Progenitor cell of endocrine pancreas (in vitro differentiated cells): ENCODE measurements at regions not wholly inside any gene's neighbourhood (a gene's known extent, or its start where the extent isn't known, plus 50 kb on each side); places are given as distances from the start of the nearest gene placed in this dataset.

Source experiments
- DNase-seq: peaks from one replicate; pipeline ENCODE4 v3.0.0; 2021; ENCODE audit warnings: low spot score; ENCODE audit not compliant: unreplicated experiment
- H3K27ac Mint-ChIP-seq: 2 replicates; pipeline ENCODE4 v1.8.0; 2021; ENCODE audit warnings: mild to moderate bottlenecking, moderate library complexity, mixed read lengths
- H3K27me3 Mint-ChIP-seq: 2 replicates; pipeline ENCODE4 v1.8.0; 2021; ENCODE audit warnings: mixed read lengths
- H3K36me3 Mint-ChIP-seq: 2 replicates; pipeline ENCODE4 v1.8.0; 2022; ENCODE audit warnings: mixed read lengths; ENCODE audit not compliant: insufficient read depth
- H3K4me1 Mint-ChIP-seq: 2 replicates; pipeline ENCODE4 v1.8.0; 2021; ENCODE audit warnings: low read depth, mixed read lengths
- H3K4me3 Mint-ChIP-seq: 2 replicates; pipeline ENCODE4 v1.8.0; 2021; ENCODE audit warnings: low read depth, mild to moderate bottlenecking, moderate library complexity, mixed read lengths
- H3K9me3 Mint-ChIP-seq: 2 replicates; pipeline ENCODE4 v1.8.0; 2021; ENCODE audit warnings: low read depth, mixed read lengths
- CTCF ChIP-seq: fragments of 200-600 bp; sonication (generic); IDR thresholded peaks from one replicate; pipeline ENCODE4 v1.5.0; 2021; ENCODE audit warnings: antibody characterized with exemption, mild to moderate bottlenecking; ENCODE audit not compliant: unreplicated experiment

GRCh38 chr1:221405146-221405545, 336.7 kb downstream of the DUSP10 start:
- Mint-ChIP-seq H3K4me1 (no peaks in the 10 kb centered on the region), H3K27ac (no peak overlapping the region), H3K9me3 (peaks cover 16% of the 10 kb centered on the region), H3K4me3 (no peak overlapping the region), H3K36me3 (no peaks in the 10 kb centered on the region), H3K27me3 (peaks cover 27% of the 10 kb centered on the region)
- no peak for DNase-seq
- no peak for TF ChIP-seq CTCF

GRCh38 chr1:221408117-221408803, 333.6 kb downstream of the DUSP10 start:
- no peak for DNase-seq
- Mint-ChIP-seq H3K36me3 (no peaks in the 10 kb centered on the region), H3K27me3 (peaks cover 29% of the 10 kb centered on the region)

GRCh38 chr1:221411283-221411682, 330.6 kb downstream of the DUSP10 start:
- Mint-ChIP-seq H3K4me3 (no peak overlapping the region), H3K4me1 (peaks cover 6% of the 10 kb centered on the region), H3K27me3 (peaks cover 22% of the 10 kb centered on the region), H3K27ac (no peak overlapping the region), H3K9me3 (no peaks in the 10 kb centered on the region), H3K36me3 (no peaks in the 10 kb centered on the region)
- DNase-seq = no peak
- no peak for TF ChIP-seq CTCF

More at GRCh38 chr1:221408117-221408803, 333.6 kb downstream of the DUSP10 start:
- no peak overlapping the region for H3K4me3 Mint-ChIP-seq
- no peak for TF ChIP-seq CTCF
- no peaks in the 10 kb centered on the region for H3K4me1 Mint-ChIP-seq
- peaks cover 1% of the 10 kb centered on the region for H3K9me3 Mint-ChIP-seq
- H3K27ac Mint-ChIP-seq = no peak overlapping the region

- Mint-ChIP-seq H3K9me3 (no peaks in the 10 kb centered on the region), H3K27ac (no peak overlapping the region), H3K27me3 (peaks cover 3% of the 10 kb centered on the region), H3K4me3 (no peak overlapping the region), H3K36me3 (no peaks in the 10 kb centered on the region), H3K4me1 (peaks cover 8% of the 10 kb centered on the region)
- TF ChIP-seq CTCF = no peak
- DNase-seq = no peak
Measured at GRCh38 chr1:221414772-221415539, 326.9 kb downstream of the DUSP10 start.

- Mint-ChIP-seq H3K4me1 (peaks cover 8% of the 10 kb centered on the region), H3K4me3 (no peak overlapping the region), H3K27ac (no peak overlapping the region), H3K27me3 (no peaks in the 10 kb centered on the region), H3K36me3 (no peaks in the 10 kb centered on the region), H3K9me3 (no peaks in the 10 kb centered on the region)
- DNase-seq = no peak
- TF ChIP-seq CTCF = no peak
Measured at GRCh38 chr1:221415651-221416050, 326.2 kb downstream of the DUSP10 start.
